SK-N-SH (cell line): ENCODE measurements at regions not wholly inside any gene's neighbourhood (a gene's known extent, or its start where the extent isn't known, plus 50 kb on each side); places are given as distances from the start of the nearest gene placed in this dataset.
"Not testable (repeated sequence)": the region's sequence is repeated elsewhere in the genome, so short reads cannot be mapped to it uniquely, and the experiment has no call there.

Source experiments
- CTCF ChIA-PET: fragments of 300-600, 350-600 bp; formaldehyde crosslinking; extraction: SDS; loops from one replicate; lab custom pipeline; 2021; lab: Yijun Ruan, JAX
- POLR2A ChIA-PET: fragments of 350-600 bp; sonication (Branson Sonifier 250); formaldehyde crosslinking; extraction: SDS; loops from one replicate; lab custom pipeline; 2020; ENCODE audit warnings: antibody characterized with exemption, inconsistent platforms; lab: Yijun Ruan, JAX
- DNase-seq: peaks from one replicate; pipeline ENCODE4 v3.0.0; 2012
- H2AFZ ChIP-seq: fragments of 200-600 bp; sonication (generic); 2 replicates; pipeline ENCODE4 v1.8.1; 2016; ENCODE audit warnings: antibody characterized with exemption, mild to moderate bottlenecking, low read depth
- H3F3A ChIP-seq: fragments of 200-600 bp; sonication (generic); replicated peaks from 2 replicates; pipeline ENCODE3; 2016; ENCODE audit warnings: antibody characterized with exemption, mild to moderate bottlenecking; ENCODE audit not compliant: insufficient read depth
- H3K27ac ChIP-seq, 2 experiments: fragments of 200-500 bp in 1 of 2; fragments of 200-600 bp in 1 of 2; sonication (Bioruptor generic) in 1 of 2; sonication (generic), shearing (Covaris generic) in 1 of 2; 2 replicates each; pipeline versions ENCODE4 v1.5.1 to v1.6.1; 2014 to 2016; ENCODE audit warnings: low read depth in 2 of 2, inconsistent platforms in 1 of 2, low read length in 1 of 2, mild to moderate bottlenecking in 1 of 2, mixed read lengths in 1 of 2
- H3K27me3 ChIP-seq: fragments of 200-600 bp; sonication (generic), shearing (Covaris generic); 2 replicates; pipeline ENCODE4 v1.6.1; 2016; ENCODE audit warnings: mixed run types; ENCODE audit not compliant: insufficient read depth
- H3K36me3 ChIP-seq, 2 experiments: fragments of 200-500 bp in 1 of 2; fragments of 200-600 bp in 1 of 2; sonication (Bioruptor generic) in 1 of 2; sonication (generic) in 1 of 2; replicated peaks in 1 of 2; 2 replicates each; pipeline versions ENCODE3 to v1.5.1; 2014 to 2016; ENCODE audit warnings: low read length in 1 of 2, mild to moderate bottlenecking in 1 of 2; ENCODE audit not compliant: insufficient read depth in 2 of 2, control insufficient read depth in 1 of 2
- H3K4me1 ChIP-seq, 2 experiments: fragments of 200-500 bp in 1 of 2; fragments of 200-600 bp in 1 of 2; sonication (Bioruptor generic) in 1 of 2; sonication (generic), shearing (Covaris generic) in 1 of 2; 2 replicates each; pipeline versions ENCODE4 v1.5.1 to v1.6.1; 2014 to 2016; ENCODE audit warnings: low read depth in 1 of 2, low read length in 1 of 2, mixed run types in 1 of 2; ENCODE audit not compliant: insufficient read depth in 2 of 2, control insufficient read depth in 1 of 2
- H3K4me2 ChIP-seq: fragments of 200-600 bp; sonication (generic), shearing (Covaris generic); 2 replicates; pipeline ENCODE4 v1.6.1; 2017; ENCODE audit warnings: mixed run types
- H3K4me3 ChIP-seq, 2 experiments: fragments of 200-500 bp in 1 of 2; fragments of 200-600 bp in 1 of 2; sonication (Bioruptor generic) in 1 of 2; sonication (generic), shearing (Covaris generic) in 1 of 2; 2 replicates each; pipeline versions ENCODE4 v1.5.1 to v1.8.1; 2014 to 2016; ENCODE audit warnings: low read depth in 2 of 2, inconsistent platforms in 1 of 2, low read length in 1 of 2, mild to moderate bottlenecking in 1 of 2, mixed read lengths in 1 of 2, moderate library complexity in 1 of 2
- H3K79me2 ChIP-seq: fragments of 200-600 bp; sonication (generic); 2 replicates; pipeline ENCODE4 v1.8.1; 2017; ENCODE audit warnings: mild to moderate bottlenecking; ENCODE audit not compliant: insufficient read depth
- H3K9ac ChIP-seq: fragments of 200-600 bp; sonication (generic); 2 replicates; pipeline ENCODE4 v1.6.1; 2017; ENCODE audit warnings: mixed run types
- H3K9me2 ChIP-seq: fragments of 200-600 bp; sonication (generic); 2 replicates; pipeline ENCODE4 v1.6.1; 2017; ENCODE audit warnings: mixed run types
- H3K9me3 ChIP-seq: fragments of 200-600 bp; sonication (generic); 2 replicates; pipeline ENCODE4 v1.6.1; 2017; ENCODE audit warnings: mixed run types, mild to moderate bottlenecking, moderate library complexity
- H4K20me1 ChIP-seq: fragments of 200-600 bp; sonication (generic); 2 replicates; pipeline ENCODE4 v1.6.1; 2017; ENCODE audit warnings: mild to moderate bottlenecking, mixed run types; ENCODE audit not compliant: insufficient read depth
- ELF1 ChIP-seq: IDR thresholded peaks from 2 replicates; pipeline ENCODE4 v1.4.0; 2012
- EP300 ChIP-seq, 2 experiments: IDR thresholded peaks; 2 replicates each; pipeline versions ENCODE4 v1.4.0 to v1.6.1; 2012; ENCODE audit warnings: borderline replicate concordance in 1 of 2, low read depth in 1 of 2, low read length in 1 of 2
- EZH2phosphoT487 ChIP-seq: fragments of 200-600 bp; sonication (generic); IDR thresholded peaks from 2 replicates; pipeline ENCODE4 v1.6.1; 2017; ENCODE audit warnings: low read depth, mixed run types, mild to moderate bottlenecking, antibody characterized with exemption, moderate library complexity, borderline replicate concordance
- FOXJ3 ChIP-seq: sonication (generic); formaldehyde crosslinking; IDR thresholded peaks from 2 replicates; pipeline ENCODE4 v1.5.1; 2020; ENCODE audit warnings: mild to moderate bottlenecking, missing genetic modification reagents
- FOXM1 ChIP-seq: IDR thresholded peaks from 2 replicates; pipeline ENCODE4 v1.4.0; 2012; ENCODE audit warnings: low read depth, mild to moderate bottlenecking
- GABPA ChIP-seq: IDR thresholded peaks from 2 replicates; pipeline ENCODE4 v1.4.0; 2012; ENCODE audit warnings: low read depth, mild to moderate bottlenecking
- MXI1 ChIP-seq: IDR thresholded peaks from 2 replicates; pipeline ENCODE4 v1.6.1; 2012; ENCODE audit warnings: mild to moderate bottlenecking, low read depth, low read length, improper control_type of control experiment
- NFIC ChIP-seq: IDR thresholded peaks from 2 replicates; pipeline ENCODE4 v1.4.0; 2012; ENCODE audit warnings: borderline replicate concordance
- NRF1 ChIP-seq: IDR thresholded peaks from 2 replicates; pipeline ENCODE4 v1.6.1; 2012; ENCODE audit warnings: low read depth, mild to moderate bottlenecking, low read length
- RCOR1 ChIP-seq: fragments of 150-350 bp; IDR thresholded peaks from 2 replicates; pipeline ENCODE4 v1.6.1; 2017; ENCODE audit warnings: antibody characterized with exemption, low read length
- RXRA ChIP-seq: IDR thresholded peaks from 2 replicates; pipeline ENCODE4 v1.4.0; 2012; ENCODE audit warnings: low read depth, mild to moderate bottlenecking, borderline replicate concordance
- SMC3 ChIP-seq: IDR thresholded peaks from 2 replicates; pipeline ENCODE4 v1.6.1; 2012; ENCODE audit warnings: low read depth, low read length, improper control_type of control experiment
- TAF1 ChIP-seq: IDR thresholded peaks from 2 replicates; pipeline ENCODE4 v1.6.1; 2012; ENCODE audit warnings: low read depth, mild to moderate bottlenecking, low read length, moderate library complexity, borderline replicate concordance
- TCF12 ChIP-seq: IDR thresholded peaks from 2 replicates; pipeline ENCODE4 v1.4.0; 2012
- YY1 ChIP-seq: IDR thresholded peaks from 2 replicates; pipeline ENCODE4 v1.4.0; 2012; ENCODE audit warnings: low read depth, mild to moderate bottlenecking
- WGBS: methylation state at CpG from one replicate; pipeline ENCODE4 v1.1.6; 2017; ENCODE audit warnings: low lambda C conversion rate; 5-methylcytosine and 5-hydroxymethylcytosine counted together
- TF ChIP-seq, protein P1 (sequence below): fragments of 150-350 bp; IDR thresholded peaks from 2 replicates; pipeline ENCODE4 v1.6.1; 2017; ENCODE audit warnings: antibody characterized with exemption, low read length, low read depth, borderline replicate concordance

- TF ChIP-seq SMC3: no peak
- TF ChIP-seq, all 33 proteins: peak for 0
Observed at GRCh38 chr13:65275108-65275507, 1955.0 kb downstream of the PCDH9 start (continued).

DNA sequence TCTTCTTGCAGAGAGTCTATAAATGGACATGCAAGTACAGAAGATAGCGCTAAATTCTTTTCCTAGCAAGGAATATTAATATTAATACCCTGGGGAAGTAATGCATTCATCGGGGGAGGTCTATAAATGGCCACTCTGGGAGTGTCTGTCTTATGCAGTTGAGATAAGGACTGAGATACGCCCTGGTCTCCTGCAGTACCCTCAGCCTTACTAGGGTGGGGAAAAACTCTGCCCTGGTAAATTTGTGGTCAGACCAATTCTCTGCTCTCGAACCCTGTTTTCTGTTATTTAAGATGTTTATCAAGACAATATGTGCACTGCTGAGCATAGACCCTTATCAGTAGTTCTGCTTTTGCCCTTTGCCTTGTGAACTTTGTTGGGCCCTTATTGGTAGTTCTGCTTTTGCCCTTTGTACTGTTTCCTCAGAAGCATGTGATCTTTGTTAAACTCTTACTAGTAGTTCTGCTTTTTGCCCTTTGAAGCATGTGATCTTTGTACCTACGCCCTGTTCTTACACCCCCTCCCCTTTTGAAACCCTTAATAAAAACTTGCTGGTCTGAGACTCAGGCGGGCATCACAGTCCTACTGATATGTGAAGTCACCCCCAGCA lies 1956.2 kb downstream of the PCDH9 start:
- CTCF ChIA-PET: not testable (repeated sequence)

DNA sequence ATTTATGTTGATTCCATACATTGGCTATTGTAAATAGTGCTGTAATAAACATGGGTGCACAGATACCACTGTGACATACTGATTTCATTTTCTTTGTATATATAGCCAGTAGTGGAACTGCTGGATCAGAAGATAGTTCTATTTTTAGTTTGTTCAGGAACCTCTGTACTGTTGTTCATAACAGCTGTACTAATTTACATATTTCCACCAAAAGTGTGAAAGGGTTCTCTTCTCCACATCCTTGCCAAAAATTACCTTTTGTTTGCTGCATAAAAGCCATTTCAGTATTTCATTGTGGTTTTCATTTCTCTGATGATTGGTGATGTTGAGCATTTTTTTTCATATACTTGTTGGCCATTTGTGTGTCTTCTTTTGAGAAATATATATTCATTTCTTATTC lies 1962.1 kb downstream of the PCDH9 start:
- Histone ChIP-seq H3F3A (no peaks in the 10 kb centered on the region), H2AFZ (no peak overlapping the region), H3K4me2 (no peak overlapping the region), H3K9me2 (no peaks in the 10 kb centered on the region), H3K27ac (no peak overlapping the region), H4K20me1 (no peaks in the 10 kb centered on the region), H3K9me3 (no peaks in the 10 kb centered on the region), H3K36me3 (no peaks in the 10 kb centered on the region), H3K9ac (no peak overlapping the region), H3K27me3 (no peaks in the 10 kb centered on the region), H3K79me2 (no peaks in the 10 kb centered on the region), H3K4me1 (no peaks in the 10 kb centered on the region), H3K4me3 (no peak overlapping the region)
- DNase-seq: no peak
- ChIA-PET POLR2A (no interaction called here), CTCF (no interaction called here)
- TF ChIP-seq FOXJ3 (CRISPR knock-in tag) (no peak), RCOR1 (no peak), FOXM1 (no peak), NRF1 (no peak), EP300 (IDR thresholded peaks at IDR 0.05; ENCODE audit: borderline replicate concordance in 1 of 2, low read depth in 1 of 2, low read length in 1 of 2) (no peak), TAF1 (no peak), YY1 (no peak), GABPA (no peak), MXI1 (no peak), TCF12 (no peak), NFIC (no peak), RXRA (no peak)

More for the DNA sequence above, 1956.2 kb downstream of the PCDH9 start:
- POLR2A ChIA-PET, H3K4me3 ChIP-seq, H3K9me3 ChIP-seq, H3K79me2 ChIP-seq, H3K9ac ChIP-seq, H3K4me1 ChIP-seq, H3K27me3 ChIP-seq, H3K9me2 ChIP-seq, H3K27ac ChIP-seq, H3K4me2 ChIP-seq, DNase-seq, H3F3A ChIP-seq, H3K36me3 ChIP-seq, H4K20me1 ChIP-seq, H2AFZ ChIP-seq: not testable (repeated sequence)
- 72% methylated on average over 6 of the region's 6 CpGs for whole genome bisulfite sequencing

GRCh38 chr13:65265988-65266387 lies 1964.1 kb downstream of the PCDH9 start:
- Histone ChIP-seq H3K27ac (no peak overlapping the region), H3K4me2 (no peak overlapping the region), H3K9me2 (no peaks in the 10 kb centered on the region; the same call in 1 of the 2 replicates), H3F3A (no peaks in the 10 kb centered on the region), H2AFZ (no peak overlapping the region), H3K36me3 (no peaks in the 10 kb centered on the region), H3K9ac (no peak overlapping the region), H3K4me1 (peaks cover 0 to 4% of the 10 kb centered on the region in 2 experiments; a peak in 1 of 4 replicates), H3K27me3 (no peaks in the 10 kb centered on the region), H4K20me1 (no peaks in the 10 kb centered on the region), H3K79me2 (no peaks in the 10 kb centered on the region), H3K4me3 (no peak overlapping the region), H3K9me3 (no peaks in the 10 kb centered on the region)
- ChIA-PET POLR2A (no interaction called here), CTCF (no interaction called here)
- TF ChIP-seq ELF1 (no peak), EZH2phosphoT487 (no peak)
- TF ChIP-seq, protein P1, sequence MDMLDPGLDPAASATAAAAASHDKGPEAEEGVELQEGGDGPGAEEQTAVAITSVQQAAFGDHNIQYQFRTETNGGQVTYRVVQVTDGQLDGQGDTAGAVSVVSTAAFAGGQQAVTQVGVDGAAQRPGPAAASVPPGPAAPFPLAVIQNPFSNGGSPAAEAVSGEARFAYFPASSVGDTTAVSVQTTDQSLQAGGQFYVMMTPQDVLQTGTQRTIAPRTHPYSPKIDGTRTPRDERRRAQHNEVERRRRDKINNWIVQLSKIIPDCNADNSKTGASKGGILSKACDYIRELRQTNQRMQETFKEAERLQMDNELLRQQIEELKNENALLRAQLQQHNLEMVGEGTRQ: no peak
- no peak for DNase-seq
- WGBS: 55% methylated on average over 1 of the region's 1 CpG
